ENCODE measurements at regions not wholly inside any gene's neighbourhood (a gene's known extent, or its start where the extent isn't known, plus 50 kb on each side); places are given as distances from the start of the nearest gene placed in this dataset.

DNA sequence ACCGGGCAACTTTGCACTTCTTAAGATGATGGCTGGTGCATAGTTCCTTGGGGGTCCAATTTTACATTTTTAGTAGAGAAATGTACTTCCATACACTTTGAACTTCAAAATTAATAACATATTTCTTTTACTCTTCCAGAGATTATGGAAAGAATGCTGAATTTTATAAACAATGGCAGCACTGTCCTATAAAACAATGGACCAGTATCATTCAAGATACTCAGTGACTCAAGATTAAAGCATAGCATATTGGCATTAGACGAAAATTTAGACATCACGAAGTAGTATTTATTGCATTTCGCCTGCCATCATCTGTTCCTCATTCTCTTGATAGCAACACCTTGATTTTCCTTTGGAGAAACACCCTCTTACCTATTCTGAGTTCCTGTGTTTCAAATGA, 118.3 kb upstream of the ATF7IP start:
- no peak overlapping the region for H3K27ac Mint-ChIP-seq
- H3K4me2 ChIP-seq, result no peak overlapping the region
- DNase-seq (ENCODE audit: low spot score) (no peak), ATAC-seq (no peak)
- peaks cover 8% of the 10 kb centered on the region; the same call in 1 of the 2 replicates for H3K36me3 ChIP-seq (ENCODE audit: insufficient read depth)
- H3K27me3 ChIP-seq (ENCODE audit: insufficient read depth), result no peaks in the 10 kb centered on the region
- TF ChIP-seq JUNB (IDR thresholded peaks at IDR 0.05; ENCODE audit: unreplicated experiment), result no peak
- TF ChIP-seq, protein P1, sequence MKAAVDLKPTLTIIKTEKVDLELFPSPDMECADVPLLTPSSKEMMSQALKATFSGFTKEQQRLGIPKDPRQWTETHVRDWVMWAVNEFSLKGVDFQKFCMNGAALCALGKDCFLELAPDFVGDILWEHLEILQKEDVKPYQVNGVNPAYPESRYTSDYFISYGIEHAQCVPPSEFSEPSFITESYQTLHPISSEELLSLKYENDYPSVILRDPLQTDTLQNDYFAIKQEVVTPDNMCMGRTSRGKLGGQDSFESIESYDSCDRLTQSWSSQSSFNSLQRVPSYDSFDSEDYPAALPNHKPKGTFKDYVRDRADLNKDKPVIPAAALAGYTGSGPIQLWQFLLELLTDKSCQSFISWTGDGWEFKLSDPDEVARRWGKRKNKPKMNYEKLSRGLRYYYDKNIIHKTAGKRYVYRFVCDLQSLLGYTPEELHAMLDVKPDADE (IDR thresholded peaks at IDR 0.05), result no peak
- TF ChIP-seq ZNF331 (CRISPR knock-in tag; IDR thresholded peaks at IDR 0.05; ENCODE audit: low read depth), result no peak
- no peak for TF ChIP-seq EZH2 (IDR thresholded peaks at IDR 0.05; ENCODE audit: low read depth, unreplicated experiment)
- TF ChIP-seq, protein P2, sequence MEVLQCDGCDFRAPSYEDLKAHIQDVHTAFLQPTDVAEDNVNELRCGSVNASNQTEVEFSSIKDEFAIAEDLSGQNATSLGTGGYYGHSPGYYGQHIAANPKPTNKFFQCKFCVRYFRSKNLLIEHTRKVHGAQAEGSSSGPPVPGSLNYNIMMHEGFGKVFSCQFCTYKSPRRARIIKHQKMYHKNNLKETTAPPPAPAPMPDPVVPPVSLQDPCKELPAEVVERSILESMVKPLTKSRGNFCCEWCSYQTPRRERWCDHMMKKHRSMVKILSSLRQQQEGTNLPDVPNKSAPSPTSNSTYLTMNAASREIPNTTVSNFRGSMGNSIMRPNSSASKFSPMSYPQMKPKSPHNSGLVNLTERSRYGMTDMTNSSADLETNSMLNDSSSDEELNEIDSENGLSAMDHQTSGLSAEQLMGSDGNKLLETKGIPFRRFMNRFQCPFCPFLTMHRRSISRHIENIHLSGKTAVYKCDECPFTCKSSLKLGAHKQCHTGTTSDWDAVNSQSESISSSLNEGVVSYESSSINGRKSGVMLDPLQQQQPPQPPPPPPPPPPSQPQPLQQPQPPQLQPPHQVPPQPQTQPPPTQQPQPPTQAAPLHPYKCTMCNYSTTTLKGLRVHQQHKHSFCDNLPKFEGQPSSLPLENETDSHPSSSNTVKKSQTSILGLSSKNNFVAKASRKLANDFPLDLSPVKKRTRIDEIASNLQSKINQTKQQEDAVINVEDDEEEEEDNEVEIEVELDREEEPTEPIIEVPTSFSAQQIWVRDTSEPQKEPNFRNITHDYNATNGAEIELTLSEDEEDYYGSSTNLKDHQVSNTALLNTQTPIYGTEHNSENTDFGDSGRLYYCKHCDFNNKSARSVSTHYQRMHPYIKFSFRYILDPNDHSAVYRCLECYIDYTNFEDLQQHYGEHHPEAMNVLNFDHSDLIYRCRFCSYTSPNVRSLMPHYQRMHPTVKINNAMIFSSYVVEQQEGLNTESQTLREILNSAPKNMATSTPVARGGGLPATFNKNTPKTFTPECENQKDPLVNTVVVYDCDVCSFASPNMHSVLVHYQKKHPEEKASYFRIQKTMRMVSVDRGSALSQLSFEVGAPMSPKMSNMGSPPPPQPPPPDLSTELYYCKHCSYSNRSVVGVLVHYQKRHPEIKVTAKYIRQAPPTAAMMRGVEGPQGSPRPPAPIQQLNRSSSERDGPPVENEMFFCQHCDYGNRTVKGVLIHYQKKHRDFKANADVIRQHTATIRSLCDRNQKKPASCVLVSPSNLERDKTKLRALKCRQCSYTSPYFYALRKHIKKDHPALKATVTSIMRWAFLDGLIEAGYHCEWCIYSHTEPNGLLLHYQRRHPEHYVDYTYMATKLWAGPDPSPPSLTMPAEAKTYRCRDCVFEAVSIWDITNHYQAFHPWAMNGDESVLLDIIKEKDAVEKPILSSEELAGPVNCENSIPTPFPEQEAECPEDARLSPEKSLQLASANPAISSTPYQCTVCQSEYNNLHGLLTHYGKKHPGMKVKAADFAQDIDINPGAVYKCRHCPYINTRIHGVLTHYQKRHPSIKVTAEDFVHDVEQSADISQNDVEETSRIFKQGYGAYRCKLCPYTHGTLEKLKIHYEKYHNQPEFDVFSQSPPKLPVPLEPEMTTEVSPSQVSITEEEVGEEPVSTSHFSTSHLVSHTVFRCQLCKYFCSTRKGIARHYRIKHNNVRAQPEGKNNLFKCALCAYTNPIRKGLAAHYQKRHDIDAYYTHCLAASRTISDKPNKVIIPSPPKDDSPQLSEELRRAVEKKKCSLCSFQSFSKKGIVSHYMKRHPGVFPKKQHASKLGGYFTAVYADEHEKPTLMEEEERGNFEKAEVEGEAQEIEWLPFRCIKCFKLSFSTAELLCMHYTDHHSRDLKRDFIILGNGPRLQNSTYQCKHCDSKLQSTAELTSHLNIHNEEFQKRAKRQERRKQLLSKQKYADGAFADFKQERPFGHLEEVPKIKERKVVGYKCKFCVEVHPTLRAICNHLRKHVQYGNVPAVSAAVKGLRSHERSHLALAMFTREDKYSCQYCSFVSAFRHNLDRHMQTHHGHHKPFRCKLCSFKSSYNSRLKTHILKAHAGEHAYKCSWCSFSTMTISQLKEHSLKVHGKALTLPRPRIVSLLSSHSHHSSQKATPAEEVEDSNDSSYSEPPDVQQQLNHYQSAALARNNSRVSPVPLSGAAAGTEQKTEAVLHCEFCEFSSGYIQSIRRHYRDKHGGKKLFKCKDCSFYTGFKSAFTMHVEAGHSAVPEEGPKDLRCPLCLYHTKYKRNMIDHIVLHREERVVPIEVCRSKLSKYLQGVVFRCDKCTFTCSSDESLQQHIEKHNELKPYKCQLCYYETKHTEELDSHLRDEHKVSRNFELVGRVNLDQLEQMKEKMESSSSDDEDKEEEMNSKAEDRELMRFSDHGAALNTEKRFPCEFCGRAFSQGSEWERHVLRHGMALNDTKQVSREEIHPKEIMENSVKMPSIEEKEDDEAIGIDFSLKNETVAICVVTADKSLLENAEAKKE (CRISPR knock-in tag; IDR thresholded peaks at IDR 0.05), result no peak
- TF ChIP-seq, protein P3, sequence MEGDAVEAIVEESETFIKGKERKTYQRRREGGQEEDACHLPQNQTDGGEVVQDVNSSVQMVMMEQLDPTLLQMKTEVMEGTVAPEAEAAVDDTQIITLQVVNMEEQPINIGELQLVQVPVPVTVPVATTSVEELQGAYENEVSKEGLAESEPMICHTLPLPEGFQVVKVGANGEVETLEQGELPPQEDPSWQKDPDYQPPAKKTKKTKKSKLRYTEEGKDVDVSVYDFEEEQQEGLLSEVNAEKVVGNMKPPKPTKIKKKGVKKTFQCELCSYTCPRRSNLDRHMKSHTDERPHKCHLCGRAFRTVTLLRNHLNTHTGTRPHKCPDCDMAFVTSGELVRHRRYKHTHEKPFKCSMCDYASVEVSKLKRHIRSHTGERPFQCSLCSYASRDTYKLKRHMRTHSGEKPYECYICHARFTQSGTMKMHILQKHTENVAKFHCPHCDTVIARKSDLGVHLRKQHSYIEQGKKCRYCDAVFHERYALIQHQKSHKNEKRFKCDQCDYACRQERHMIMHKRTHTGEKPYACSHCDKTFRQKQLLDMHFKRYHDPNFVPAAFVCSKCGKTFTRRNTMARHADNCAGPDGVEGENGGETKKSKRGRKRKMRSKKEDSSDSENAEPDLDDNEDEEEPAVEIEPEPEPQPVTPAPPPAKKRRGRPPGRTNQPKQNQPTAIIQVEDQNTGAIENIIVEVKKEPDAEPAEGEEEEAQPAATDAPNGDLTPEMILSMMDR (conservative IDR thresholded peaks at IDR 0.05; ENCODE audit: low read depth in 2 of 2), result no peak
- TF ChIP-seq CREB1 (CRISPR knock-in tag; IDR thresholded peaks at IDR 0.05; ENCODE audit: low read depth), result no peak
- TF ChIP-seq STAT1 (IDR thresholded peaks at IDR 0.05; ENCODE audit: unreplicated experiment), result no peak
- no peak for TF ChIP-seq EZH2phosphoT487 (IDR thresholded peaks at IDR 0.05; ENCODE audit: unreplicated experiment)
- TF ChIP-seq, protein P4, sequence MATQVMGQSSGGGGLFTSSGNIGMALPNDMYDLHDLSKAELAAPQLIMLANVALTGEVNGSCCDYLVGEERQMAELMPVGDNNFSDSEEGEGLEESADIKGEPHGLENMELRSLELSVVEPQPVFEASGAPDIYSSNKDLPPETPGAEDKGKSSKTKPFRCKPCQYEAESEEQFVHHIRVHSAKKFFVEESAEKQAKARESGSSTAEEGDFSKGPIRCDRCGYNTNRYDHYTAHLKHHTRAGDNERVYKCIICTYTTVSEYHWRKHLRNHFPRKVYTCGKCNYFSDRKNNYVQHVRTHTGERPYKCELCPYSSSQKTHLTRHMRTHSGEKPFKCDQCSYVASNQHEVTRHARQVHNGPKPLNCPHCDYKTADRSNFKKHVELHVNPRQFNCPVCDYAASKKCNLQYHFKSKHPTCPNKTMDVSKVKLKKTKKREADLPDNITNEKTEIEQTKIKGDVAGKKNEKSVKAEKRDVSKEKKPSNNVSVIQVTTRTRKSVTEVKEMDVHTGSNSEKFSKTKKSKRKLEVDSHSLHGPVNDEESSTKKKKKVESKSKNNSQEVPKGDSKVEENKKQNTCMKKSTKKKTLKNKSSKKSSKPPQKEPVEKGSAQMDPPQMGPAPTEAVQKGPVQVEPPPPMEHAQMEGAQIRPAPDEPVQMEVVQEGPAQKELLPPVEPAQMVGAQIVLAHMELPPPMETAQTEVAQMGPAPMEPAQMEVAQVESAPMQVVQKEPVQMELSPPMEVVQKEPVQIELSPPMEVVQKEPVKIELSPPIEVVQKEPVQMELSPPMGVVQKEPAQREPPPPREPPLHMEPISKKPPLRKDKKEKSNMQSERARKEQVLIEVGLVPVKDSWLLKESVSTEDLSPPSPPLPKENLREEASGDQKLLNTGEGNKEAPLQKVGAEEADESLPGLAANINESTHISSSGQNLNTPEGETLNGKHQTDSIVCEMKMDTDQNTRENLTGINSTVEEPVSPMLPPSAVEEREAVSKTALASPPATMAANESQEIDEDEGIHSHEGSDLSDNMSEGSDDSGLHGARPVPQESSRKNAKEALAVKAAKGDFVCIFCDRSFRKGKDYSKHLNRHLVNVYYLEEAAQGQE (IDR thresholded peaks at IDR 0.05; ENCODE audit: unreplicated experiment), result no peak
- TF ChIP-seq NANOG (IDR thresholded peaks at IDR 0.05; ENCODE audit: borderline replicate concordance), result no peak
- TF ChIP-seq POLR2AphosphoS5 (IDR thresholded peaks at IDR 0.05; ENCODE audit: low read depth), result no peak
- no peak for TF ChIP-seq ZNF114 (CRISPR knock-in tag; IDR thresholded peaks at IDR 0.05)
- no peaks in the 10 kb centered on the region for H4K20me1 ChIP-seq (replicated peaks; ENCODE audit: insufficient read depth)
- peaks cover 16% of the 10 kb centered on the region for H3K9me3 Mint-ChIP-seq
- no peaks in the 10 kb centered on the region for H3F3A ChIP-seq (replicated peaks; ENCODE audit: low read depth)
- H3K4me1 ChIP-seq (ENCODE audit: insufficient read depth), result peaks cover 13% of the 10 kb centered on the region
- peaks cover 4% of the 10 kb centered on the region for H3K27me3 Mint-ChIP-seq (ENCODE audit: insufficient read depth, low read depth, poor library complexity)
- no peak overlapping the region for H2AFZ ChIP-seq
- no peak overlapping the region for H3K4me3 Mint-ChIP-seq
- no peak overlapping the region for H3K27ac ChIP-seq (ENCODE audit: low read depth)
- no peaks in the 10 kb centered on the region for H3K79me2 ChIP-seq (replicated peaks; ENCODE audit: insufficient read depth)
- peaks cover 14% of the 10 kb centered on the region for H3K4me1 Mint-ChIP-seq
- H3K9me2 ChIP-seq (ENCODE audit: insufficient read depth), result no peaks in the 10 kb centered on the region
- no peak overlapping the region for H3K4me3 ChIP-seq
- peaks cover 9% of the 10 kb centered on the region for H3K36me3 Mint-ChIP-seq (ENCODE audit: low read depth)

Data from GM23338 (cell line).